ENCODE measurements at regions not wholly inside any gene's neighbourhood (a gene's known extent, or its start where the extent isn't known, plus 50 kb on each side); places are given as distances from the start of the nearest gene placed in this dataset.

GRCh38 chr3:35383719-35384555 lies 255.4 kb upstream of the ARPP21 start:
- TF ChIP-seq, protein P1, sequence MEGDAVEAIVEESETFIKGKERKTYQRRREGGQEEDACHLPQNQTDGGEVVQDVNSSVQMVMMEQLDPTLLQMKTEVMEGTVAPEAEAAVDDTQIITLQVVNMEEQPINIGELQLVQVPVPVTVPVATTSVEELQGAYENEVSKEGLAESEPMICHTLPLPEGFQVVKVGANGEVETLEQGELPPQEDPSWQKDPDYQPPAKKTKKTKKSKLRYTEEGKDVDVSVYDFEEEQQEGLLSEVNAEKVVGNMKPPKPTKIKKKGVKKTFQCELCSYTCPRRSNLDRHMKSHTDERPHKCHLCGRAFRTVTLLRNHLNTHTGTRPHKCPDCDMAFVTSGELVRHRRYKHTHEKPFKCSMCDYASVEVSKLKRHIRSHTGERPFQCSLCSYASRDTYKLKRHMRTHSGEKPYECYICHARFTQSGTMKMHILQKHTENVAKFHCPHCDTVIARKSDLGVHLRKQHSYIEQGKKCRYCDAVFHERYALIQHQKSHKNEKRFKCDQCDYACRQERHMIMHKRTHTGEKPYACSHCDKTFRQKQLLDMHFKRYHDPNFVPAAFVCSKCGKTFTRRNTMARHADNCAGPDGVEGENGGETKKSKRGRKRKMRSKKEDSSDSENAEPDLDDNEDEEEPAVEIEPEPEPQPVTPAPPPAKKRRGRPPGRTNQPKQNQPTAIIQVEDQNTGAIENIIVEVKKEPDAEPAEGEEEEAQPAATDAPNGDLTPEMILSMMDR (IDR thresholded peaks at IDR 0.05 in 8 of 11, conservative IDR thresholded peaks at IDR 0.05 in 3 of 11), result no peak
- TF ChIP-seq POLR2A (IDR thresholded peaks at IDR 0.05), result no peak

Measured in spleen (tissue), 7 donors.